Breast epithelium (tissue), 3 donors: ENCODE measurements at regions not wholly inside any gene's neighbourhood (a gene's known extent, or its start where the extent isn't known, plus 50 kb on each side); places are given as distances from the start of the nearest gene placed in this dataset.

Experiments
- CTCF ChIP-seq, 3 donors: fragments of 450-650 bp; IDR thresholded peaks; one replicate each; pipeline ENCODE4 v1.5.1; 2016 to 2017; ENCODE audit warnings: antibody characterized with exemption in 3 of 3, mild to moderate bottlenecking in 3 of 3, moderate library complexity in 3 of 3
- POLR2A ChIP-seq: fragments of 450-650 bp; IDR thresholded peaks from one replicate; pipeline ENCODE4 v1.6.1; 2016; ENCODE audit warnings: antibody characterized with exemption, mild to moderate bottlenecking, moderate library complexity

- TF ChIP-seq CTCF (IDR thresholded peaks at IDR 0.05): no peak
- no peak for TF ChIP-seq POLR2A
Observed at GRCh38 chr5:25119650-25120049, 474.9 kb upstream of the CDH10 start.
